ENCODE measurements at regions not wholly inside any gene's neighbourhood (a gene's known extent, or its start where the extent isn't known, plus 50 kb on each side); places are given as distances from the start of the nearest gene placed in this dataset.

DNA sequence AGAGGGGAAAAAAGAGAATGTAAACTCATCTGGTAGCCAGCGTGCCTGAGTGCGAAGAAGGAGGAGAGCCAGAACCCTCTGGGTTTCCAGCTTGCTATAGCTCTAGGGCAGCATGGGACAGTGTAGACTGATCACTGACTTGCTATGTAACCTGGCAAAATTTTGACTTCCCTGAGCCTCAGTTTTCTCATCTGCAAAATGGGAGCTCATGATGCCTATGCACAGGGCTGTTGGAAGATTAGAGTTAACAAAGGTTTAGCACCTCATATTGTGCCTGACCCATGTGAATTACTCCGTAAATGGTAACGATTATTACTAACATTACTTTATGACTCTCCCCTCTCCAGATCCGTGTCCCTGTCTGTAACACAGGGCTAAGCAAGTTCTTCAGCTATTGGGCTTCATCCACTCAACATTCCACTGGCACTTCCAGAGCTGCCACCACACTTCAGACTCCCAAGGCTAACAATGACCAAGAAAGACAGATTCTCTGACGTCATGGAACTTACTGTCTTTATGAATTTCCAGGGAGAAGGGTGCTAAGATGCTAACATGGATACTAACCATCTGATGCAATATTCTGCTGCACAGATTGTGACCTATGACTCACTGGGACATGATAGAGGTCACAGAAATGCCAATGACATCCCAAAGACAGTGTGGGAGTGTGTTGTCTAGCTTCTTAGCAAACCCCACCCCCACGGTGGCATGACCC lies 195.2 kb downstream of the TRIM29 start:
- Mint-ChIP-seq H3K27ac (ENCODE audit: unreplicated experiment) (no peak overlapping the region), H3K9me3 (ENCODE audit: low read depth) (no peaks in the 10 kb centered on the region), H3K4me3 (ENCODE audit: unreplicated experiment) (no peak overlapping the region), H3K4me1 (ENCODE audit: low read depth) (no peaks in the 10 kb centered on the region), H3K27me3 (ENCODE audit: low read depth) (peaks cover 37% of the 10 kb centered on the region), H3K36me3 (ENCODE audit: low read depth) (no peaks in the 10 kb centered on the region)
- TF ChIP-seq, protein P1, sequence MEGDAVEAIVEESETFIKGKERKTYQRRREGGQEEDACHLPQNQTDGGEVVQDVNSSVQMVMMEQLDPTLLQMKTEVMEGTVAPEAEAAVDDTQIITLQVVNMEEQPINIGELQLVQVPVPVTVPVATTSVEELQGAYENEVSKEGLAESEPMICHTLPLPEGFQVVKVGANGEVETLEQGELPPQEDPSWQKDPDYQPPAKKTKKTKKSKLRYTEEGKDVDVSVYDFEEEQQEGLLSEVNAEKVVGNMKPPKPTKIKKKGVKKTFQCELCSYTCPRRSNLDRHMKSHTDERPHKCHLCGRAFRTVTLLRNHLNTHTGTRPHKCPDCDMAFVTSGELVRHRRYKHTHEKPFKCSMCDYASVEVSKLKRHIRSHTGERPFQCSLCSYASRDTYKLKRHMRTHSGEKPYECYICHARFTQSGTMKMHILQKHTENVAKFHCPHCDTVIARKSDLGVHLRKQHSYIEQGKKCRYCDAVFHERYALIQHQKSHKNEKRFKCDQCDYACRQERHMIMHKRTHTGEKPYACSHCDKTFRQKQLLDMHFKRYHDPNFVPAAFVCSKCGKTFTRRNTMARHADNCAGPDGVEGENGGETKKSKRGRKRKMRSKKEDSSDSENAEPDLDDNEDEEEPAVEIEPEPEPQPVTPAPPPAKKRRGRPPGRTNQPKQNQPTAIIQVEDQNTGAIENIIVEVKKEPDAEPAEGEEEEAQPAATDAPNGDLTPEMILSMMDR (IDR thresholded peaks at IDR 0.05): no peak
- DNase-seq (ENCODE audit: low spot score): no peak

- H3K9me3 Mint-ChIP-seq (ENCODE audit: low read depth): no peaks in the 10 kb centered on the region
- DNase-seq (ENCODE audit: low spot score): no peak
- peaks cover 38% of the 10 kb centered on the region for H3K27me3 Mint-ChIP-seq (ENCODE audit: low read depth)
- H3K4me3 Mint-ChIP-seq (ENCODE audit: unreplicated experiment): no peak overlapping the region
- H3K36me3 Mint-ChIP-seq (ENCODE audit: low read depth): no peaks in the 10 kb centered on the region
- no peak overlapping the region for H3K27ac Mint-ChIP-seq (ENCODE audit: unreplicated experiment)
- TF ChIP-seq, protein P1 (IDR thresholded peaks at IDR 0.05): no peak
- H3K4me1 Mint-ChIP-seq (ENCODE audit: low read depth): no peaks in the 10 kb centered on the region
These were observed 196.1 kb downstream of the TRIM29 start for GRCh38 chr11:119941636-119942411.

DNA sequence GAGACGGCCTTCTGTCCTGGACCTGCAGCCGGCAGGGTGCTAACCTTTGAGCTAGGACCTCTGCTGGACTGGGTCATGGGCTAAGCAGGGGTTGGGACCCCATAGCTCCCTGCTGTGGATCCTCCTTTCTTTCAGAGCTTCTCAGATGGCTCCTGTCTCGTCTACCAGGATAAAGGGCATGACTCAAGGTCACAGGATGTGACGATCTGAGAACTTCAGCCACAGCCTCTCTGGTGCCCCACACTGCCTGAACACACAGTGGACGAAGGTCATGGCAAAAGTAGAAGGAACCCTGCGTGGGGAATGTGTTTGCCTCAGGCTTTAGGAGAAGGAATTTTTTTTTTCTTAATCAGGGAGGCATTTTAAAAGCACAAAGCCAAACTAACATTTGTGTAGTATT lies 196.7 kb downstream of the TRIM29 start:
- H3K36me3 Mint-ChIP-seq (ENCODE audit: low read depth): no peaks in the 10 kb centered on the region
- H3K4me3 Mint-ChIP-seq (ENCODE audit: unreplicated experiment): no peak overlapping the region
- no peaks in the 10 kb centered on the region for H3K4me1 Mint-ChIP-seq (ENCODE audit: low read depth)
- no peak for DNase-seq (ENCODE audit: low spot score)
- TF ChIP-seq, protein P1 (IDR thresholded peaks at IDR 0.05): no peak
- H3K27me3 Mint-ChIP-seq (ENCODE audit: low read depth): peaks cover 40% of the 10 kb centered on the region
- no peaks in the 10 kb centered on the region for H3K9me3 Mint-ChIP-seq (ENCODE audit: low read depth)
- H3K27ac Mint-ChIP-seq (ENCODE audit: unreplicated experiment): no peak overlapping the region

DNA sequence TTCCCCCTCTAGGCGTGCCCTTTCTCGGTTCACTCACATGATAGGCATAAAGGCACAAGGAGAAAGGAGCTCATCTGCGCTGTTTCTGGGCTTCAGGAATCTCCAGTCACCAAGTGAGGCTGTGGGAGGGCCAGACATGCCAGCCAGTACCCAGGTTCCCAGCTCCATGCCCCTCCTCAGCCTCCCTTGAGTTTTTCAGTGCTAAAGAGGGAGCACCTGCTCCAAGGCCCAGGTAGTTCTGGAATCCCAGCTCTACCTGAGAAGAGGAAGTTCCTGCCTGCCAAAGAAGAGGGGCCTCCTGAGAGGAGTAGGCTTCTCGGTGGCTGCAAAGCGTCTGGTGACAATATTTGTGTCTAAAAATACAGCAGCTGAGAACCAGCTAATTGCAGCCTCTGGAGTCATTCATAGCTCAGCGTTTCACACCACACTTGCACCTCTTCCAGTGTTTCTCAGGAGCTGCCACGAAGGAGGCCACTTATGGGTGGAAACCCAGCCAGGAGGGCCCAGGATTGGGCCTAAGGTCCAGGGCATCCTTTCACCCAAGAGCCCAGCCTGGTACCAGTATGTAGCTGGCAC lies 197.4 kb downstream of the TRIM29 start:
- H3K4me1 Mint-ChIP-seq (ENCODE audit: low read depth): no peaks in the 10 kb centered on the region
- H3K27ac Mint-ChIP-seq (ENCODE audit: unreplicated experiment): no peak overlapping the region
- peaks cover 38% of the 10 kb centered on the region for H3K27me3 Mint-ChIP-seq (ENCODE audit: low read depth)

GRCh38 chr11:119937412-119937811 lies 200.5 kb downstream of the TRIM29 start:
- TF ChIP-seq, protein P1 (IDR thresholded peaks at IDR 0.05): no peak
- Mint-ChIP-seq H3K36me3 (ENCODE audit: low read depth) (no peaks in the 10 kb centered on the region), H3K9me3 (ENCODE audit: low read depth) (no peaks in the 10 kb centered on the region), H3K27ac (ENCODE audit: unreplicated experiment) (no peak overlapping the region), H3K4me1 (ENCODE audit: low read depth) (no peaks in the 10 kb centered on the region), H3K4me3 (ENCODE audit: unreplicated experiment) (no peak overlapping the region), H3K27me3 (ENCODE audit: low read depth) (peaks cover 41% of the 10 kb centered on the region)
- DNase-seq (ENCODE audit: low spot score): no peak

More for the DNA sequence above, 197.4 kb downstream of the TRIM29 start:
- H3K9me3 Mint-ChIP-seq (ENCODE audit: low read depth): no peaks in the 10 kb centered on the region
- no peak overlapping the region for H3K4me3 Mint-ChIP-seq (ENCODE audit: unreplicated experiment)
- TF ChIP-seq, protein P1 (IDR thresholded peaks at IDR 0.05): no peak
- DNase-seq (ENCODE audit: low spot score): no peak
- no peaks in the 10 kb centered on the region for H3K36me3 Mint-ChIP-seq (ENCODE audit: low read depth)

Data from chondrocyte (in vitro differentiated cells).